Activated T-helper 1 cell treated with anti-CD3 and anti-CD28 coated beads, Interleukin-12 subunit alpha, Interleukin-12 subunit beta, Interleukin-2, Interleukin-4 antibody, amounts not matched to agents 30 ng/mL and 10 ng/mL and 1 ng/mL, durations not matched to agents 14 hours and 24 hours and 36 hours (primary cell): ENCODE measurements at regions not wholly inside any gene's neighbourhood (a gene's known extent, or its start where the extent isn't known, plus 50 kb on each side); places are given as distances from the start of the nearest gene placed in this dataset.
"Not testable (repeated sequence)": the region's sequence is repeated elsewhere in the genome, so short reads cannot be mapped to it uniquely, and the experiment has no call there.

Source experiments
- DNase-seq: peaks from one replicate; pipeline ENCODE4 v3.0.0; 2021; ENCODE audit warnings: low spot score
- H3K27ac Mint-ChIP-seq: one replicate; pipeline ENCODE4 v1.8.0; 2021; ENCODE audit warnings: mild to moderate bottlenecking, mixed read lengths
- H3K27me3 Mint-ChIP-seq: one replicate; pipeline ENCODE4 v1.8.0; 2022; ENCODE audit warnings: mild to moderate bottlenecking, moderate library complexity, mixed read lengths; ENCODE audit not compliant: insufficient read depth
- H3K36me3 Mint-ChIP-seq: one replicate; pipeline ENCODE4 v1.8.0; 2021; ENCODE audit warnings: low read depth, mixed read lengths
- H3K4me1 Mint-ChIP-seq: one replicate; pipeline ENCODE4 v1.8.0; 2021; ENCODE audit warnings: low read depth, mixed read lengths
- H3K4me3 Mint-ChIP-seq: one replicate; pipeline ENCODE4 v1.8.0; 2021; ENCODE audit warnings: mild to moderate bottlenecking, moderate library complexity, mixed read lengths
- H3K9me3 Mint-ChIP-seq: one replicate; pipeline ENCODE4 v1.8.0; 2021; ENCODE audit warnings: mixed read lengths
- intact Hi-C: fragments of 100-400 bp; cut with micrococcal nuclease; formaldehyde crosslinking; loops from one replicate; pipeline ENCODE4 v1.15.1; 2024

DNA sequence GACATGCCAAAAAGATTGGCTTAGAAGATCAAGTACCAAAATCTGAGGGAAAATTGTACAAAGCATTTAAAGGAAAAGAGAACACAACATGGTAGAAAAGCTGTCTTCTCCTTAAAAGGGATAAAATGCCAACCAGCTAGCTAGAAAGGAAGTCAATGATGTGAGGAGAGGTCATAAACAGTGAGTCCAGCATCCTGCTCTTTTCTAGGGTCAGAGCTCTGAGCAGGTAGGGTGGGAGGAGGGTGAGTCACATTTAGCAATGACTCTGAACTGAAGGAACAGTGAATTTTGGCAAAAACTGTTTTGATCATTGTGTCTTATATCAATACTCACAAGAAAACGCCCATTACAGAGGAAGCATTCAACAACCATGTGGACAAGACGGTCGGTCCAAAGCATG lies 322.3 kb downstream of the DAD1 start:
- intact Hi-C loops, result no loop called here
- Mint-ChIP-seq H3K4me3 (no peak overlapping the region), H3K9me3 (no peaks in the 10 kb centered on the region), H3K4me1 (no peaks in the 10 kb centered on the region), H3K27me3 (no peaks in the 10 kb centered on the region), H3K27ac (no peak overlapping the region), H3K36me3 (no peaks in the 10 kb centered on the region)
- no peak for DNase-seq

DNA sequence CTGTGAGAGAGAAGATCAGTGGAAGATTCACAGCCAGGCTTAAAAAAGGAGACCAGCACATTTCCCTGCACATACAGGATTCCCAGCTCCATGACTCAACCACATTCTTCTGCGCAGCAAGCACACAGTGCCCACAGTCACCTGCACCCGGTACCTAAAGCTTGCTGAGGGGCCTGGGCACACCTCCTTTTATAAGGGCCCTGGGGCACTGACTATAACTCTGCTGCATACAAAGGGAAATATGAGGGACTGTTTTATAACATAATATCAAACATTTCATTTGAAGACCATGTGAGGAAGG lies 322.9 kb downstream of the DAD1 start:
- intact Hi-C loops, result no loop called here
- Mint-ChIP-seq H3K27ac (no peak overlapping the region), H3K27me3 (no peaks in the 10 kb centered on the region), H3K4me1 (no peaks in the 10 kb centered on the region), H3K9me3 (no peaks in the 10 kb centered on the region), H3K36me3 (no peaks in the 10 kb centered on the region), H3K4me3 (no peak overlapping the region)
- no peak for DNase-seq

DNA sequence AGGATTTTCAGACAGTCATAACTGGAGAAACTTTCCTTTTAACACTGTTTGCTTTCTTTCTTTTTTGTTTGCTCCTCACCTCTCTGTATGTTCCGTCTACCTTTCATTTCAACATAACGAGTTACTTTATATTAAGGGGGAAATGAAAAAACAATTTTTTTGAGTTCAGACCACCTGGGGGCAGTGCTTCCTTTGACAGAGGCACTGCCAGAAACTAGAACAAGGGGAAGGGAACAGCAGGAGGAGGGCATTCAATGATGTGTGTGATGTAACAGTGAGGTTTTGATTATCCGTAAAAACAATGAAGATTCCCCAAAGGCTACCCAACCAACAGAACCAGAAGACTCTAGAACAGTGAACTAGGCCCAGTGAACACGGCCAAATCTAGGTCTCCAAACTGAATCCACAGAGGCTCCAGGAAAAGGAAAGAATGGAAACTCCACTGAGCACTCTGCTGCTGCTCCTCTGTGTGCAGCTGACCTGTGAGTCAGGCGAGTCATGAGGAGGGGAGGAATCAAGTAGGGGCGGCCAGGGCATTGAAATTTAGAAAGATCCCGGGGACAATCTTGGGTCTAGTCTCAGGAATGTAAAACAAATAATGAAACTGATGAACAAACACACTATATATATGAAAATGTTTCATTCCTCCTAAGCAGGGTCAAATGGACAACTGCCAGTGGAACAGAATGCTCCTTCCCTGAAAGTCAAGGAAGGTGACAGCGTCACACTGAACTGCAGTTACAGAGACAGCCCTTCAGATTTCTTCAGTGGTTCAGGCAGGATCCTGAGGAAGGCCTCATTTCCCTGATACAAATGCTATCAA lies 323.5 kb downstream of the DAD1 start:
- H3K4me3 Mint-ChIP-seq, result no peak overlapping the region
- H3K27ac Mint-ChIP-seq, result no peak overlapping the region

DNA sequence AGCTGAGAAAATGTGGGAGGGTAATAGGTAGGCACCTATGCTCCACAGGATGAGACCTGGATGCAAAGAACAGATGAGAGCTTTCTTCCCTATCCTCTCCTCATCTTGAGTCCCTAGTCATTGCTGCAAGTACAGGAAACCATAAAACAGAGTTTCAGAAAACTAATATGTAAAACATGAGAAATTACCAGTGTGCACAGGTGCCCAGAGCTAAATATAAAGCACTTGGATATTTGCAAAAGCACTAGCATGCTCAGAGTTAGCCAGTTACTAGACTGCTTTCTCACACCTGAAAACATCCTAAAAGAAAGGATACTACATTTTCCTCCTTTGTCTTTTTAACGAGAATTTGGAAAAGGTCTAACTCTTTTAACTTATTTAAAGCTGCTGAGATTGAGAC lies 324.3 kb downstream of the DAD1 start:
- intact Hi-C loops, result no loop called here
- Mint-ChIP-seq H3K36me3 (no peaks in the 10 kb centered on the region), H3K9me3 (no peaks in the 10 kb centered on the region)

More for the DNA sequence above, 323.5 kb downstream of the DAD1 start:
- Mint-ChIP-seq H3K9me3 (no peaks in the 10 kb centered on the region), H3K27me3 (no peaks in the 10 kb centered on the region), H3K4me1 (no peaks in the 10 kb centered on the region), H3K36me3 (no peaks in the 10 kb centered on the region)
- intact Hi-C loops, result no loop called here
- no peak for DNase-seq

DNA sequence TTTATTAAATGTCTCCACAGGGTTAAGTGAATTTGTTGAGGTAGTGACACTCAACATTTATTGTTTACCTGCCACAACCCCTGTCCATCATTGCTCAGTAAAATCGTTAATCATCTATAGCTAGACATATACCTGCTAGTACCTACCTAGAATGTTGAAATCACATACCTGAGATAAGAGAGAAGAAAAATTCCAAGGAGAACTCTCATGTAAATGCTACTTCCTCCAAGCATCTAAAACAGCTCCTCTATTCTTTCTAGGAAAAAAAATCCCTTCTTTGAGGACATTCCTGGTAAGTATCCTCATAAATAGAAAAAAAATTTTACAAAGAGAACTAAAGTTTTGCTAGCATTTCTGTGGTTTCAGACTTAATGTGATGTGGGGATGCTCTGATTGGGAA lies 325.1 kb downstream of the DAD1 start:
- Mint-ChIP-seq H3K4me3 (no peak overlapping the region), H3K27me3 (no peaks in the 10 kb centered on the region), H3K27ac (no peak overlapping the region), H3K9me3 (no peaks in the 10 kb centered on the region), H3K36me3 (no peaks in the 10 kb centered on the region), H3K4me1 (no peaks in the 10 kb centered on the region)
- no peak for DNase-seq
- intact Hi-C loops, result no loop called here

More for the DNA sequence above, 324.3 kb downstream of the DAD1 start:
- Mint-ChIP-seq H3K27ac (no peak overlapping the region), H3K4me1 (no peaks in the 10 kb centered on the region), H3K27me3 (no peaks in the 10 kb centered on the region), H3K4me3 (no peak overlapping the region)
- DNase-seq, result no peak

DNA sequence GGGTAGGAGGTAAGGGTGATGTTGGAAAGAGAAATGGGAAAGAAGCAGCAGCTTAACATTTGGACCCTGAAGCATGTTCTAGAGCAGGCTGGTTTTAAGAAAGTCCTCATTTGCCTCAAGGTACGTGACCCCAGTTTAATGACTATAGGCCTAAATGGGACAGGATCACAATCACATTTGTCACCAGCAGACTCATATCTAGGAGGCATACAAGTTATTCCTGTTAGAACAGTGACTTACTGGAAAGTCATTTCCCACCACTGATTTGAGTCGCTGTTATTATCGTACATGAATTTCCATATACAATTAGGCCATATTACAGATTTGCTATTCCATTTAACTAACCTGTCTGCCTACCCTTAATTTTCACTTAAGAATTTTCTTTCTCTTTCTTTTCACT lies 326.1 kb downstream of the DAD1 start:
- no peaks in the 10 kb centered on the region for H3K27me3 Mint-ChIP-seq
- H3K9me3 Mint-ChIP-seq, result no peaks in the 10 kb centered on the region
- intact Hi-C loops, result no loop called here
- no peaks in the 10 kb centered on the region for H3K36me3 Mint-ChIP-seq
- no peaks in the 10 kb centered on the region for H3K4me1 Mint-ChIP-seq
- no peak for DNase-seq
- H3K27ac Mint-ChIP-seq, result no peak overlapping the region
- H3K4me3 Mint-ChIP-seq, result no peak overlapping the region

DNA sequence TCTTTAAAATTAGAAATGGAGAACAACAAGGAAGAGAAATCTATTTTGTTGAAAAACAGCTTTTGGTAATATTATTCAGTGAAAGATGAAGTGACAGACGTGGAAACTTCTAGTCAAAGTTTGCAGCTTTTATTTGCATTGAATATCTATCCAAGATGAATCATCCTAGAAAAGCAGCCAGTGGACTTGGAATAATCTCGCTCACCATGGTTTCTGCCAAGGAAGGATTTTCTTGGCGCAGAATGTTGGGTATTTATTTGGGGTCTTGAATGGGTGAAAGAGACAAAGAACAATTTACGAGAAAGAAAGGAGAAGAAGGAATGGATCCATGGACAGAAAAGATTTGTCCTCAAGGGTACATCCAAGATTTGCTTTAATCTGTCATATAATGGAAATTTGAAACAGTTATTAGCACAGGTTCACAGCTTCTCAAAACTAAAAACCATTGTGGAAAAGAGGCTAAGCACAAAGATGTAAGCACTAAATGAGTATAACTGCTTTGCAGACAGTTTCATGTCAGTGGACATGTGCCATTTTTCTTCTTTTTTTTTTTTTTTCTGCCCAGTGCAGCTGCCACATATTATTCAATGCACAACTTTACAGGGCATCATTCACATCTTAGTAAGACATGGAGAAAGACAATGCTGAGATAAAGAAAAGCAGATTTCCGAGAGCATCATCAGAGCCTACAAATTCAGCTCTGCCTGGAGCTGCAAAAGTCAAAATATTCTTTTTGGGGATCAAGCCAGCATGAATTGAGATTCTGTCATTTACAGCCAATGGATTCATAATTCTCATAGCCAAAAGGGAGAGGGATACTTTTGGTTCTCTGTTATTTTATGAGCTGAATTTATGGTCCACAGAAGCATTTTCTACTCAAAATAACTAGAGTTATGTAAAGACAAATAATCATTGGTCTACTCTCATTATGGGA lies 333.7 kb downstream of the DAD1 start:
- no peaks in the 10 kb centered on the region for H3K9me3 Mint-ChIP-seq
- no peaks in the 10 kb centered on the region for H3K4me1 Mint-ChIP-seq
- intact Hi-C loops, result no loop called here
- H3K27ac Mint-ChIP-seq, result no peak overlapping the region
- no peaks in the 10 kb centered on the region for H3K36me3 Mint-ChIP-seq
- no peak overlapping the region for H3K4me3 Mint-ChIP-seq
- no peak for DNase-seq
- H3K27me3 Mint-ChIP-seq, result no peaks in the 10 kb centered on the region

DNA sequence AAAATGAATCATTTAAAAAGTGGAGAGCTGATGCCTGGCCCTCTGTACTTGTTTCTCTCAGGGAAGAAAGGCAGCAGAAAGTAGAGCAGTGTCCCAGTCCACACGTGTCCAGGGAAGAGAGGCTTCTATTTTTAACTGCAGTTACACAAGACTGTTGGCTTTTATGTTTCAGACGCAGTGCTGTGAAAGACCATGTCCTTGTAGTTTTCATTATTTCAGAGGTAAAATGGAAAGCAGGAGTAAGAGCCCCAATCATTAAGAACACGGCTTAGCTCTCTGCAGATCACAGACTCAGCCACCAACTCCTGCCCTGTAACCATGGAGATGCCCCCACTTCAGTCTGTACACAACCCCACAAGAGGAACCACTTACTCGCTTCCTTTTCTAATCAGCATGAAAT lies 336.3 kb downstream of the DAD1 start:
- H3K27me3 Mint-ChIP-seq, result no peaks in the 10 kb centered on the region
- no peak overlapping the region for H3K4me3 Mint-ChIP-seq

DNA sequence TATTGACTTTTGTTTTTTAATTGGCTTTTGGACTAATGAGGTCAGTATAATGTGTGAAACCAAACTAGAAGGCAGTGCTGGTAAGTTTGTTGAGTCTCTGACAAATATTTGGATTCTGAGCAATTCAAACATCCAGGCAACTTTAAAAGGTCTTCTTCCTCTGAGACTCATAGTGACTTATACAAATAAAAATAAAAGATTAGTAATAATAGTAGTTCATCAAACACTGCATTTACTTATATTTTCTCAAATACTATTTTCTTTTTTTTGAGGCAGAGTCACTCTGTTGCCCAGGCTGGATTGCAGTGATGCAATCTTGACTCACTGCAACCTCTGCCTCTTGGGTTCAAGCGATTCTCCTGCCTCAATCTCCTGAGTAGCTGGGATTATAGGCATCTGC lies 337.9 kb downstream of the DAD1 start:
- intact Hi-C loops, result no loop called here
- Mint-ChIP-seq H3K27me3 (no peaks in the 10 kb centered on the region), H3K27ac (no peak overlapping the region), H3K9me3 (no peaks in the 10 kb centered on the region), H3K36me3 (no peaks in the 10 kb centered on the region), H3K4me1 (no peaks in the 10 kb centered on the region), H3K4me3 (no peak overlapping the region)
- no peak for DNase-seq

More for the DNA sequence above, 336.3 kb downstream of the DAD1 start:
- H3K4me1 Mint-ChIP-seq, result no peaks in the 10 kb centered on the region
- intact Hi-C loops, result no loop called here
- no peak for DNase-seq
- no peak overlapping the region for H3K27ac Mint-ChIP-seq
- H3K36me3 Mint-ChIP-seq, result no peaks in the 10 kb centered on the region
- H3K9me3 Mint-ChIP-seq, result no peaks in the 10 kb centered on the region

DNA sequence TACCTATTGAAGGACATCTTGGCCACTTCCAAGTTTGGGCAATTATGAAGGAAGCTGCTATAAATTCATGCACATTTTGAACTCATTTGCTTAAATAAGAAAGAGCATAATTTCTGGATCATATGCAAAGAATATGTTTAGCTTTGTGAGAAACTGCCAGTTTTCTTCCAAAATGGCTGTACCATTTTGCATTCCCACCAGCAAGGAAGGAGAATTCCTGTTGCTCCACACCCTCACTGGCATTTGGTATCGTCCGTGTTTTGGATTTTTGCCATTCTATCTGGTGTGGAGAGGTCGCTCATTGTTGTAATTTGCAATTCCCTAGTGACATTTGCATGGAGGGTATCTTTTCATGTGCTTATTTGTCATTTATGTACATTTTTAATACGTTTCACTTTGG lies 339.3 kb downstream of the DAD1 start:
- intact Hi-C loops, result no loop called here
- no peaks in the 10 kb centered on the region for H3K9me3 Mint-ChIP-seq
- H3K4me3 Mint-ChIP-seq, result no peak overlapping the region
- no peaks in the 10 kb centered on the region for H3K27me3 Mint-ChIP-seq
- no peak for DNase-seq
- H3K27ac Mint-ChIP-seq, result no peak overlapping the region
- H3K36me3 Mint-ChIP-seq, result no peaks in the 10 kb centered on the region
- H3K4me1 Mint-ChIP-seq, result no peaks in the 10 kb centered on the region

DNA sequence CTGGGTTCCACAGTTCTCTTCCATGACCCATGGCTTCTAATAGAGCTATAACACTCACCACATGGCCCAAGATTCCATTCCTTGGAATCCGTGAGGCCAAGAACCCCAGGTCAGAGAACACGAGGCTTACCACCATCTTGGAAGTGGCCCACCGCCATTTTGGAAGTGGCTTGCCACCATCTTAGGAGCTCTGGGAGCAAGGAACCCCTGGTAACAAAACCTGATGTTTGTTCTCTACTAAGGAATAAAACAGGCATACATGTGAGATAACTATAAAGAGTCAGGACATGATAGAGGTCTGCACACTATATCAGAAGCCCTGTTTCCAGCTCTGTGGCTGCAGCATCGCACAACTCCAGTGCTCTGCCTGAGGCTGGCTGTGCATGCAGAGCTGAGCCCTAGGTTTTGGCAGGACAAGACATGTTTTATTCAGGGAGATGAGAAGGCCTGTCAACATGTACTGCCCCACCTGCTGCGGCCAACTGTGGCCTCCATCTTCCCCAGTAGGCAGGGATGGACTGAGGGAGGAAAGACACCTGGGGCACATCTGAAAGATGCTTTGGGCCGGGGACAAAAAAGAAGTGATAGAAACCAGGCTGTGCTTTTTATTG lies 344.9 kb downstream of the DAD1 start:
- H3K9me3 Mint-ChIP-seq, result no peaks in the 10 kb centered on the region

DNA sequence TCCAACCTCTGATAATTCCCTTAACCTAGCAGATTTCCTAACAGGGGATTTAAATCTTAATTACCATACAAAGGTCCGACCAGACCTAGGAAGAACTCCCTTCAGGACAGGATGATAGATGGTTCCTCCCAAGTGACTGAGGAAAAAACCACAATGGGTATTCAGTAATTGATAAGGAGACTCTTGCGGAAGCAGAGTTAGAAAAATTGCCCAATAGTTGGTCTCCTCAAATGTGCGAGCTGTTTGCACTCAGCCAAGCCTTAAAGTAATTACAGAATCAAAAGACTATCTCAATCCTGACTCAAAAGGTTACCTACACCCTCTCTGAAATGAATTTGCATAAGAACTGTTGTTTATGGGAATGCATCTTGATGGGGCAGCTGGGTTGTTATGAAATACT lies 350.7 kb downstream of the DAD1 start:
- H3K36me3 Mint-ChIP-seq, H3K4me3 Mint-ChIP-seq, intact Hi-C loops, H3K27ac Mint-ChIP-seq, DNase-seq, H3K27me3 Mint-ChIP-seq, H3K9me3 Mint-ChIP-seq, H3K4me1 Mint-ChIP-seq: not testable (repeated sequence)

More for the DNA sequence above, 344.9 kb downstream of the DAD1 start:
- intact Hi-C loops, result no loop called here
- H3K27ac Mint-ChIP-seq, result no peak overlapping the region
- no peak overlapping the region for H3K4me3 Mint-ChIP-seq
- H3K27me3 Mint-ChIP-seq, result no peaks in the 10 kb centered on the region
- DNase-seq, result no peak
- no peaks in the 10 kb centered on the region for H3K4me1 Mint-ChIP-seq
- H3K36me3 Mint-ChIP-seq, result no peaks in the 10 kb centered on the region

DNA sequence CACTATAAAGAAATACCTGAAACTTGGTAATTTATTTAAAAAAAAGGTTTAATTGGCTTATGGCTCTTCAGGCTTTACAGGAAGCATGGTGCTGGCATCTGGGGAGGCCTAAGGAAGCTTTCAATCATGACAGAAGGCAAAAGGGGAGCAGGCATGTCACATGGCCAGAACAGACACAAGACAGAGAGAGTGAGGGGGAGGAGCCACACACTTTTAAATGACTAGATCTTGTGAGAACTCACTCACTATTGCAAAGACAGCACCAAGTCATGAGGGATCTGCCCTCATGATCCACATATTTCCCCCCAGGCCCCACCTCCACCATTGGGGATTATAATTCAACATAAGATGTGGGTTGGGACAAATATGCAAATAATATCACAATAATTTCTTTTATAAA lies 355.6 kb downstream of the DAD1 start:
- H3K36me3 Mint-ChIP-seq, result no peaks in the 10 kb centered on the region
- H3K4me1 Mint-ChIP-seq, result peaks cover 4% of the 10 kb centered on the region
- H3K27me3 Mint-ChIP-seq, result no peaks in the 10 kb centered on the region
- no peak overlapping the region for H3K27ac Mint-ChIP-seq
- DNase-seq, result no peak
- H3K4me3 Mint-ChIP-seq, result no peak overlapping the region
- no peaks in the 10 kb centered on the region for H3K9me3 Mint-ChIP-seq
- intact Hi-C loops, result no loop called here
